ENCODE measurements at regions not wholly inside any gene's neighbourhood (a gene's known extent, or its start where the extent isn't known, plus 50 kb on each side); places are given as distances from the start of the nearest gene placed in this dataset.
"Not testable (repeated sequence)": the region's sequence is repeated elsewhere in the genome, so short reads cannot be mapped to it uniquely, and the experiment has no call there.

- no peaks in the 10 kb centered on the region for H3K36me3 Mint-ChIP-seq (ENCODE audit: unreplicated experiment)
- TF ChIP-seq CTCF (IDR thresholded peaks at IDR 0.05): no peak
- H3K27ac Mint-ChIP-seq (ENCODE audit: unreplicated experiment): no peak overlapping the region
- no peaks in the 10 kb centered on the region for H3K4me1 Mint-ChIP-seq (ENCODE audit: unreplicated experiment)
- H3K9me3 Mint-ChIP-seq (ENCODE audit: unreplicated experiment): no peaks in the 10 kb centered on the region
- no peak for DNase-seq (ENCODE audit: extremely low spot score, unreplicated experiment)
- H3K4me3 Mint-ChIP-seq (ENCODE audit: unreplicated experiment): no peak overlapping the region
- no peaks in the 10 kb centered on the region for H3K27me3 Mint-ChIP-seq (ENCODE audit: unreplicated experiment)
These were observed 188.2 kb downstream of the SLCO4C1 start for GRCh38 chr5:102107865-102108264.

- Mint-ChIP-seq H3K4me1 (ENCODE audit: unreplicated experiment) (no peaks in the 10 kb centered on the region), H3K4me3 (ENCODE audit: unreplicated experiment) (no peak overlapping the region), H3K27ac (ENCODE audit: unreplicated experiment) (no peak overlapping the region), H3K36me3 (ENCODE audit: unreplicated experiment) (no peaks in the 10 kb centered on the region), H3K9me3 (ENCODE audit: unreplicated experiment) (no peaks in the 10 kb centered on the region), H3K27me3 (ENCODE audit: unreplicated experiment) (no peaks in the 10 kb centered on the region)
- no peak for TF ChIP-seq CTCF (IDR thresholded peaks at IDR 0.05)
- no peak for DNase-seq (ENCODE audit: extremely low spot score, unreplicated experiment)
These were observed 189.5 kb downstream of the SLCO4C1 start for GRCh38 chr5:102106599-102106998.

GRCh38 chr5:102099766-102100331, 196.2 kb downstream of the SLCO4C1 start:
- Mint-ChIP-seq H3K27ac (ENCODE audit: unreplicated experiment) (no peak overlapping the region), H3K4me1 (ENCODE audit: unreplicated experiment) (no peaks in the 10 kb centered on the region), H3K9me3 (ENCODE audit: unreplicated experiment) (peaks cover 12% of the 10 kb centered on the region), H3K36me3 (ENCODE audit: unreplicated experiment) (no peaks in the 10 kb centered on the region), H3K27me3 (ENCODE audit: unreplicated experiment) (no peaks in the 10 kb centered on the region), H3K4me3 (ENCODE audit: unreplicated experiment) (no peak overlapping the region)
- no peak for DNase-seq (ENCODE audit: extremely low spot score, unreplicated experiment)
- TF ChIP-seq CTCF (IDR thresholded peaks at IDR 0.05): no peak

GRCh38 chr5:102099083-102099482, 197.0 kb downstream of the SLCO4C1 start:
- not testable (repeated sequence) for H3K36me3 Mint-ChIP-seq (ENCODE audit: unreplicated experiment); DNase-seq (ENCODE audit: extremely low spot score, unreplicated experiment); H3K27ac Mint-ChIP-seq (ENCODE audit: unreplicated experiment); H3K4me3 Mint-ChIP-seq (ENCODE audit: unreplicated experiment); H3K27me3 Mint-ChIP-seq (ENCODE audit: unreplicated experiment); H3K4me1 Mint-ChIP-seq (ENCODE audit: unreplicated experiment)
- H3K9me3 Mint-ChIP-seq (ENCODE audit: unreplicated experiment): peaks cover 12% of the 10 kb centered on the region

GRCh38 chr5:102098606-102099005, 197.5 kb downstream of the SLCO4C1 start:
- H3K4me3 Mint-ChIP-seq (ENCODE audit: unreplicated experiment); H3K36me3 Mint-ChIP-seq (ENCODE audit: unreplicated experiment); H3K27ac Mint-ChIP-seq (ENCODE audit: unreplicated experiment); H3K27me3 Mint-ChIP-seq (ENCODE audit: unreplicated experiment); DNase-seq (ENCODE audit: extremely low spot score, unreplicated experiment); H3K4me1 Mint-ChIP-seq (ENCODE audit: unreplicated experiment): not testable (repeated sequence)
- H3K9me3 Mint-ChIP-seq (ENCODE audit: unreplicated experiment): peaks cover 12% of the 10 kb centered on the region

GRCh38 chr5:102090770-102091169, 205.3 kb downstream of the SLCO4C1 start:
- no peaks in the 10 kb centered on the region for H3K4me1 Mint-ChIP-seq (ENCODE audit: unreplicated experiment)
- H3K9me3 Mint-ChIP-seq (ENCODE audit: unreplicated experiment): no peaks in the 10 kb centered on the region
- DNase-seq (ENCODE audit: extremely low spot score, unreplicated experiment): no peak

More at GRCh38 chr5:102090770-102091169, 205.3 kb downstream of the SLCO4C1 start:
- Mint-ChIP-seq H3K4me3 (ENCODE audit: unreplicated experiment) (no peak overlapping the region), H3K27ac (ENCODE audit: unreplicated experiment) (no peak overlapping the region), H3K27me3 (ENCODE audit: unreplicated experiment) (peaks cover 5% of the 10 kb centered on the region), H3K36me3 (ENCODE audit: unreplicated experiment) (no peaks in the 10 kb centered on the region)
- TF ChIP-seq CTCF (IDR thresholded peaks at IDR 0.05): peak; percentile 17

Data from osteocyte (in vitro differentiated cells).